GM19467 (cell line): ENCODE measurements at regions not wholly inside any gene's neighbourhood (a gene's known extent, or its start where the extent isn't known, plus 50 kb on each side); places are given as distances from the start of the nearest gene placed in this dataset.

Experiments used
- ATAC-seq: cut with Tn5 transposase; IDR thresholded peaks from one replicate; pipeline ENCODE4 v1.9.1; 2021; ENCODE audit warnings: mild to moderate bottlenecking, moderate library complexity; ENCODE audit not compliant: unreplicated experiment

DNA sequence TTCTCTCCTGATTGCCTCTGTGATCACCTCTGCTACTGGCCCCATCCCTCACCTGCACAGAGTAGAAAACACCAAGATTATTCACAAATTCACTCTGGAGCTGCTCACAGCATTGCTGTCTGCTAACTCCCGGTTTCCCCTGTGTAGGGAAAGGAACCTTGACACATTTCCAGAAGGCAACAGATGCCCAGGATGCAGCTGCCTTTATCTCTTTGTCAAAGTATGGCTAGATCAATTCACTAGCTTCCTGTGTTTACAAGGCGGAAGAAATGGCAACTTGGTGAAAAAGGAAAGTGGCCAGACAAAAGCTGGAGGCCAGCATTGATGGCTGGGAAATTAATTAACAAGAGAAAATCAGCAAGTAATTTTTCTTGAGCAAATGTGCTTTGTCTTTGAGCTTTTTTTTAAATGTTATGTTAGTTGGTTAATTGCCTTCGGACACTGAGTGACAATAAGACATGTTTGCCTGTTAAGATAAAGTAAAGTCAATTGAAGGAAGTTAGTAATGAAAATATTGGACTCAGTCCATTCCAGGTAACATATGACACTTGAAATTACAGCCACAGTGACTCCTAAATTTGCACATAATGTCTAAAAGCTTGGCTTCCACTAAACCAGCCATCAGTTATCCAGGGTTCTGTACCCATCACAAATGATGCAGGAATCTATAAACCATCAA lies 394.6 kb upstream of the IL12A start:
- ATAC-seq, result no peak

DNA sequence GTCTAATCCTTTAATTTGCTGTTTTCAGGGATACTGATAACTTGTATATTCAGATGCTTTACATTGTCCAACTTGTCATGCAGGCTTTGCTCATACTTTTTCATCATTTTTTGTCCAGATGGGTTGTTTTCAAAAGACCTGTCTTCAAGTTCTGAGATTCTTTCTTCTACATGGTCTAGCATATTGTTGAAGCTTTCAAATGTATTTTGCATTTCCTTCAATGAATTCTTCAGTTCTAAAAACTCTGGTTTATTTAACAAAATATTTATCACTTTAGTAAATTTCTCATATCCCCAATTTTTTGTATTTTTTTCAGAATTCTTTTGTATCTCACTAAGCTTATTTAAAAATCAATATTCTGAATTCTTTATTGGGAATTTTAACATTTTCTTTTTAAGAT lies 388.3 kb upstream of the IL12A start:
- ATAC-seq, result no peak

DNA sequence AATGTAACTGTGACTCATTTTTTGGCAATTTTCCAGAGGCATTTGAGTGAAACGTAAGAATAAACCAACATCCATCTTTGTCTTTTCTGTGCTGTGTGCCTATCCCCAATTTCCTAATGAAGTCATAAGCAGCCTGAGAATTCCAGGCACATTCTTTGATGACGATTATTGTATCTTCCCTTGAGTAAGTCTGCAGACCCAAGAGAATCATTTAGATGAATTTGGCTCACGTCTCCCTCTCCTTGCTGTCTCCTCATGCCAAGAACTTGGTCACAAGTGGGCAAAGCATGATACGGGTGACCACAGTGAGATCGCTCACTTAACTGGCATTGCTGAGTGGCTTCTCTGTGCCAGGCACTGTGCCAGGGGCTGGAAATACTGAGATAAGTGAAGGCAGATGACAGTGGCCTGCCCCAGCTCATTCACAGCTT lies 384.5 kb upstream of the IL12A start:
- no peak for ATAC-seq

DNA sequence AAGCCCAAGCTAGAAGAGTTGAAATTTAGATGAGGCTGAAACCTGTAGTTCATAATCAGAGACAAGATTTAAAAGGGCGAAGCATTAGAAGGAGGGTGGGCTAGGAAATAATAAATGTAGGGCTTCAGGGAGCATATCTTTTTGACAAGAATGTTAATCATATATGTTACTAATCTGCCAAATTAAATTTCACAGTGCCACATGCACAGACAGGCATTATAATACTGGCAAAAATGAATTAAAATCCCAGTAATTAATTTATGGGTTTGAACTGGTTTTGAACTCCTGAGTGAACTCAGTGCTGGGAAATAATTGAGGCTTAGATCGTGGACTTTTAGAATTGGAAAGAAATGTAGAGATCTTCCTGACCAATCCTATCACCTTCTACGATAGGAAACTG lies 383.5 kb upstream of the IL12A start:
- no peak for ATAC-seq

- ATAC-seq, result no peak
These were observed 382.9 kb upstream of the IL12A start for GRCh38 chr3:159605776-159606175.

GRCh38 chr3:159607856-159608255 lies 380.8 kb upstream of the IL12A start:
- ATAC-seq, result no peak

- ATAC-seq, result no peak
These were observed 380.3 kb upstream of the IL12A start for GRCh38 chr3:159608311-159608710.

DNA sequence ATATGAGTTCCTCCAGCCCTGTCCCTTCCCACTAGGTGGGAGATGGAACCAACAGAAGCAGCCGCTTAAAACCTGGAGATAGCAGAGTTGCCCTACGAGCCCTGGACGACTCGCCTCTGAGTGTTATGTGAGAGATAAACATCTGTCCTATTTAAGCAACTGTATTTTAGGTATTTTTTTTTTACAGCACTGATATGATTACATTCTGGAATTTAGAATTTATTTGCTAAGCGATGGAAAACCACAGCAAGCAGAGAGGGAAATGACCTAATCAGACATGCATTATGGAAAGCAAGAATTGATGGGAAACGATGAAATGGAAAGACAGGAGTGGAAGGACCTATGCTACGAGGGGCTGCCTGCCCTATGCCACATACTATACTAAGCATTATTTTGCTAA lies 379.0 kb upstream of the IL12A start:
- no peak for ATAC-seq

- ATAC-seq, result no peak
These were observed 372.3 kb upstream of the IL12A start for GRCh38 chr3:159616234-159616825.

- ATAC-seq, result no peak
These were observed 369.2 kb upstream of the IL12A start for GRCh38 chr3:159619341-159619885.

GRCh38 chr3:159620281-159620680 lies 368.4 kb upstream of the IL12A start:
- ATAC-seq, result no peak

DNA sequence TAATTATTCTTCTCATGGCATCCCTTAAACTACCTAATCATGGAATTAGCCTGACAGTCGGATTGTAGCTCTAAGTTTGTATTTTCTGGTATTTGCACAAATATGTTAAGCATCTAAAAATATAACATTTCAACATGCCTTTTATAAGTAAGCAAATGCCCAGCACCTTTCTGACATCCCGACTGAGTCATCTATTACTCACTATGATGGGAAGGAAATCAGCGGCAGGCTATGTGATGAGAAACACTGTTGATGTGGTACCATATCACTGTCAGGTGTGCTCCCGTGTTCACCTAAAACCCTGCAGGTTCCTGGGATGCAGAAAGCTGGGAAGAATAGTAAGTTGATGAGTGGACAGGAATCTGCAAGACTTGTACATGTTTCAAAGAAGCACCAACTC lies 367.8 kb upstream of the IL12A start:
- ATAC-seq, result no peak

DNA sequence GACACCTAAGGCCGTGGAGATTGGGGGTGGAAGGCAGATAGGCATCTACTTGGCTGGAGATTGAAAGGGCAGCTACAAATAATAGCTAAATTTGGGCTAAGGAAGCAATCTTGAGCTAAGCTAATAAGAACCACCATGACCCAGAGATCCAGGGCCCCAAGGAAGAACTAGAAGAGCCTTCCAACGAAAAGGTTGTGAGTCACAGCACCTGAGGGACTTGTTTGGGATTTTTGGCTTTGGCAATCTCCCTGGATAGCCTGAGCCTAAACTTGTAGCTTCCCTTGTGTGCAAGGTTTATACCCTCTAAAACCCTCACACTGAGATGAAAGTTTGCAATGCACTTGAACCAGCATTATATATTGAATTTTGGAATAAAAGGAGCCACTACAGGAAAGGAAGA lies 364.0 kb upstream of the IL12A start:
- ATAC-seq, result no peak

DNA sequence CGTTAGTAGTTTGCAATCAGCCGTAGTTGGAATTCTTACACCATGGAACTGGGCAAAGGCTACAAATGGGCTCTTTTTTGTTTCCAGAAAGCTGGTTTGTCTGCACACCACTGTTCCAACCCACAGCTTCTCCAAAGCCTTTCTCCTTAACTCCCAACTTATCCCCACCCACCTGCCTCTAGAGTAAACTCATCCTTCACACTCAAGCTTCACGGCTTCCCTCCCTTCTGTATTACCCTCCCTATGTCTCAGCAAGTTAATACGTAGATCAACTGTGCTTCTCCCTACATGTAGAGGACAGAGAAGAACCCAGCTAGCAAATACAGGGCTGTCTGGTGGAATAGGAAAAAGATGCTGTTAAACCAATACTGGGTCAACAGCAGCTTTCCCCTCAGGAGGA lies 363.0 kb upstream of the IL12A start:
- no peak for ATAC-seq

- no peak for ATAC-seq
These were observed 362.0 kb upstream of the IL12A start for GRCh38 chr3:159626598-159626997.

DNA sequence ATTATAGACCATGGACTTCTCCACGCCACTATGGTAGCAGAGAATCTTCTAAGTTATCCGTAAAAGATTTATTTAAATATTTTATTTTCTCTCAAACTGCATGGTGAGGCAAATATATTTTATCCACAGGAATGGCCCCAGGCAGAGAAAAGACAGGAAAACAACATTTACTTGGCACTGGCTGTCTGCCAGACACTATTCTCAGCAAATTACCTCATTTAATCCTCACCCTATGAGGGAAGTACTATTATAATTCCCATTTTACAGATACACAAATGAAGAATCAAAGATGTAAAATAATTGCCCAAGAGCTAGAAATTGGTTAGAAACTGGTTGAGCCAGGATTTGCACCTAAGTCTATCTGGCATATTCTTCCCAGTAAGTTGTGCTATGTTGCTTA lies 361.4 kb upstream of the IL12A start:
- no peak for ATAC-seq

GRCh38 chr3:159627634-159628033 lies 361.0 kb upstream of the IL12A start:
- no peak for ATAC-seq

- ATAC-seq, result no peak
These were observed 359.1 kb upstream of the IL12A start for GRCh38 chr3:159629329-159630084.

DNA sequence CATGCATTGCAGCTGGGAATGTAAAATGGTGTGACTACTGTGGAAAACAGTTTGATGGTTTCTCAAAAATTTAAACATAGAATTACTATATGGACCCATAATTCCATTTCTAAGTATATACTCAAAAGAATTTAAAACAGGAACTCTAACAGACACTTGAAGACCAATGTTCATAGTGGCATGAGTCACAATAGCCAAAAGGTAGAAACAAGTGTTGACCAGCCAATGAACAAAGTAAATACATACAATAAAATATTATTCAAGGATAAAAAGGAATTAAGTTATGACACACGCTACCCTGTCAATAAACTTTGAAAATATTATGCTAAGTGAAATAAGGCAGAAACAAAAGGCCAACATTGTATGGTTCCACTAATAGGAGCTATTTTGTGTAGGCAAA lies 357.4 kb upstream of the IL12A start:
- ATAC-seq, result no peak

GRCh38 chr3:159632128-159632527 lies 356.5 kb upstream of the IL12A start:
- ATAC-seq, result no peak

GRCh38 chr3:159632851-159633250 lies 355.8 kb upstream of the IL12A start:
- no peak for ATAC-seq

GRCh38 chr3:159634483-159634882 lies 354.2 kb upstream of the IL12A start:
- ATAC-seq, result no peak
